ENCODE measurements at regions not wholly inside any gene's neighbourhood (a gene's known extent, or its start where the extent isn't known, plus 50 kb on each side); places are given as distances from the start of the nearest gene placed in this dataset.

GRCh38 chr16:65634833-65635232, 513.0 kb upstream of the CDH11 start:
- in situ Hi-C loops (cut with HindIII; ENCODE audit: extremely low pct_ligation_motif_present, low pct_unique_long_range_greater_than_20kb), result no loop called here
- intact Hi-C loops (cut with micrococcal nuclease; ENCODE audit: unreplicated experiment), result no loop called here
- Histone ChIP-seq H3K9me3 (ENCODE audit: low read length) (no peaks in the 10 kb centered on the region), H4K20me1 (ENCODE audit: insufficient read depth, low read length) (no peaks in the 10 kb centered on the region), H3K4me1 (ENCODE audit: insufficient read depth, low read length) (no peaks in the 10 kb centered on the region), H2AFZ (ENCODE audit: low read length) (no peak overlapping the region), H3K27me3 (ENCODE audit: control insufficient read depth in 1 of 2, insufficient read depth in 2 of 2, low read length in 2 of 2) (peaks cover 0 to 19% of the 10 kb centered on the region in 2 experiments; a peak in 2 of 5 replicates), H3K36me3 (replicated peaks in 1 of 2; ENCODE audit: control insufficient read depth in 1 of 2, insufficient read depth in 2 of 2, low read length in 2 of 2) (no peaks in the 10 kb centered on the region), H3K4me3 (replicated peaks in 1 of 3; ENCODE audit: insufficient read depth in 1 of 3, low read depth in 2 of 3, low read length in 3 of 3) (no peak overlapping the region), H3K79me2 (ENCODE audit: insufficient read depth, low read length) (no peaks in the 10 kb centered on the region), H3K9ac (ENCODE audit: insufficient read depth, low read depth, low read length) (no peak overlapping the region), H3K27ac (ENCODE audit: extremely low read length, insufficient read depth, low read length) (no peak overlapping the region), H3K4me2 (ENCODE audit: low read depth, low read length) (no peak overlapping the region)
- BruUV-seq (replicated peaks), result no TSS peak
- ChIA-PET POLR2A (no interaction called here), CTCF (ENCODE audit: low intra/inter-chr PET ratio, low total read pairs) (no interaction called here)
- 34% methylated on average over 1 of the region's 1 CpG for WGBS (ENCODE audit: low lambda C conversion rate)
- DNase-seq (ENCODE audit: low spot score), result no peak
- ATAC-seq, result no peak
- FAIRE-seq, result no peak
- no peak for TF ChIP-seq ZNF574 (CRISPR knock-in tag; IDR thresholded peaks at IDR 0.05)
- TF ChIP-seq POGZ (CRISPR knock-in tag; IDR thresholded peaks at IDR 0.05), result no peak
- TF ChIP-seq, protein P1, sequence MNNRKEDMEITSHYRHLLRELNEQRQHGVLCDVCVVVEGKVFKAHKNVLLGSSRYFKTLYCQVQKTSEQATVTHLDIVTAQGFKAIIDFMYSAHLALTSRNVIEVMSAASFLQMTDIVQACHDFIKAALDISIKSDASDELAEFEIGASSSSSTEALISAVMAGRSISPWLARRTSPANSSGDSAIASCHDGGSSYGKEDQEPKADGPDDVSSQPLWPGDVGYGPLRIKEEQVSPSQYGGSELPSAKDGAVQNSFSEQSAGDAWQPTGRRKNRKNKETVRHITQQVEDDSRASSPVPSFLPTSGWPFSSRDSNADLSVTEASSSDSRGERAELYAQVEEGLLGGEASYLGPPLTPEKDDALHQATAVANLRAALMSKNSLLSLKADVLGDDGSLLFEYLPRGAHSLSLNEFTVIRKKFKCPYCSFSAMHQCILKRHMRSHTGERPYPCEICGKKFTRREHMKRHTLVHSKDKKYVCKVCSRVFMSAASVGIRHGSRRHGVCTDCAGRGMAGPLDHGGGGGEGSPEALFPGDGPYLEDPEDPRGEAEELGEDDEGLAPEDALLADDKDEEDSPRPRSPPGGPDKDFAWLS (CRISPR knock-in tag; IDR thresholded peaks at IDR 0.05; ENCODE audit: borderline replicate concordance), result no peak
- TF ChIP-seq, protein P2, sequence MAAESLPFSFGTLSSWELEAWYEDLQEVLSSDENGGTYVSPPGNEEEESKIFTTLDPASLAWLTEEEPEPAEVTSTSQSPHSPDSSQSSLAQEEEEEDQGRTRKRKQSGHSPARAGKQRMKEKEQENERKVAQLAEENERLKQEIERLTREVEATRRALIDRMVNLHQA (CRISPR knock-in tag; IDR thresholded peaks at IDR 0.05), result no peak
- TF ChIP-seq SIX4 (CRISPR knock-in tag; IDR thresholded peaks at IDR 0.05), result no peak
- TF ChIP-seq SAP130 (CRISPR knock-in tag; IDR thresholded peaks at IDR 0.05; ENCODE audit: low read depth), result no peak
- TF ChIP-seq ZNF614 (CRISPR knock-in tag; IDR thresholded peaks at IDR 0.05; ENCODE audit: borderline replicate concordance), result no peak
- no peak for TF ChIP-seq ISX (CRISPR knock-in tag; conservative IDR thresholded peaks at IDR 0.05)
- TF ChIP-seq THAP9 (CRISPR knock-in tag; IDR thresholded peaks at IDR 0.05; ENCODE audit: borderline replicate concordance), result no peak
- no peak for TF ChIP-seq TOPORS (CRISPR knock-in tag; IDR thresholded peaks at IDR 0.05)
- no peak for TF ChIP-seq ZNF891 (CRISPR knock-in tag; IDR thresholded peaks at IDR 0.05)
- TF ChIP-seq, protein P3, sequence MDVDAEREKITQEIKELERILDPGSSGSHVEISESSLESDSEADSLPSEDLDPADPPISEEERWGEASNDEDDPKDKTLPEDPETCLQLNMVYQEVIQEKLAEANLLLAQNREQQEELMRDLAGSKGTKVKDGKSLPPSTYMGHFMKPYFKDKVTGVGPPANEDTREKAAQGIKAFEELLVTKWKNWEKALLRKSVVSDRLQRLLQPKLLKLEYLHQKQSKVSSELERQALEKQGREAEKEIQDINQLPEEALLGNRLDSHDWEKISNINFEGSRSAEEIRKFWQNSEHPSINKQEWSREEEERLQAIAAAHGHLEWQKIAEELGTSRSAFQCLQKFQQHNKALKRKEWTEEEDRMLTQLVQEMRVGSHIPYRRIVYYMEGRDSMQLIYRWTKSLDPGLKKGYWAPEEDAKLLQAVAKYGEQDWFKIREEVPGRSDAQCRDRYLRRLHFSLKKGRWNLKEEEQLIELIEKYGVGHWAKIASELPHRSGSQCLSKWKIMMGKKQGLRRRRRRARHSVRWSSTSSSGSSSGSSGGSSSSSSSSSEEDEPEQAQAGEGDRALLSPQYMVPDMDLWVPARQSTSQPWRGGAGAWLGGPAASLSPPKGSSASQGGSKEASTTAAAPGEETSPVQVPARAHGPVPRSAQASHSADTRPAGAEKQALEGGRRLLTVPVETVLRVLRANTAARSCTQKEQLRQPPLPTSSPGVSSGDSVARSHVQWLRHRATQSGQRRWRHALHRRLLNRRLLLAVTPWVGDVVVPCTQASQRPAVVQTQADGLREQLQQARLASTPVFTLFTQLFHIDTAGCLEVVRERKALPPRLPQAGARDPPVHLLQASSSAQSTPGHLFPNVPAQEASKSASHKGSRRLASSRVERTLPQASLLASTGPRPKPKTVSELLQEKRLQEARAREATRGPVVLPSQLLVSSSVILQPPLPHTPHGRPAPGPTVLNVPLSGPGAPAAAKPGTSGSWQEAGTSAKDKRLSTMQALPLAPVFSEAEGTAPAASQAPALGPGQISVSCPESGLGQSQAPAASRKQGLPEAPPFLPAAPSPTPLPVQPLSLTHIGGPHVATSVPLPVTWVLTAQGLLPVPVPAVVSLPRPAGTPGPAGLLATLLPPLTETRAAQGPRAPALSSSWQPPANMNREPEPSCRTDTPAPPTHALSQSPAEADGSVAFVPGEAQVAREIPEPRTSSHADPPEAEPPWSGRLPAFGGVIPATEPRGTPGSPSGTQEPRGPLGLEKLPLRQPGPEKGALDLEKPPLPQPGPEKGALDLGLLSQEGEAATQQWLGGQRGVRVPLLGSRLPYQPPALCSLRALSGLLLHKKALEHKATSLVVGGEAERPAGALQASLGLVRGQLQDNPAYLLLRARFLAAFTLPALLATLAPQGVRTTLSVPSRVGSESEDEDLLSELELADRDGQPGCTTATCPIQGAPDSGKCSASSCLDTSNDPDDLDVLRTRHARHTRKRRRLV (CRISPR knock-in tag; IDR thresholded peaks at IDR 0.05), result no peak
- no peak for TF ChIP-seq REL (CRISPR knock-in tag; conservative IDR thresholded peaks at IDR 0.05)
